ENCODE measurements at regions not wholly inside any gene's neighbourhood (a gene's known extent, or its start where the extent isn't known, plus 50 kb on each side); places are given as distances from the start of the nearest gene placed in this dataset.

GRCh38 chr12:125271892-125272291, 206.7 kb downstream of the AACS start:
- no peak for DNase-seq

DNA sequence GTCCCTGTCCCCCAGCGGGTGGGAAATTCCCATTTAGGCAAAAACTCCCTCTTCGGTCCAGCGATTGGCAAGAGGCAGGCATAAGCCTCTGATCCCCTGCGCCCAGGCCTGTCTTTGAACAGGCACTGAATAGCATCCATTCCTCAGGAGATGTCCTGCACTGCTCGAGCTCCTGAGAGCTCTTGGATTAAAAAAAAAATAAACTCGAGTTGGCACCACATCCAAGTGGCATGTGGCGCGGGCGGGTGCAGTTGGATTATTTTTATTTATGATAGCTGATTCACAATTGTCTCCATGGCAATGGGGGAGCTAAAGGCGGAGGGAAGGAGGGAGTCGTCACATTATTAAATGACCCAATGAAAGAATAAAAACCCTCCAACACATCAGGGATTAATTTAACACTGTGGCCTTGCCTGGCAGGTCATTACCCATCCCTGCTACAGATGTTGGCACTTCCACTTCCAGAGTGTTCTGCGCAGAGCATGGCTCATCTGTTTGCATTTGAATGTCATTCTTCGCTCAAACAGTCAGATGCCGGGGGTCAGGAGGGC, 207.2 kb downstream of the AACS start:
- DNase-seq = no peak

- DNase-seq = no peak
Measured at GRCh38 chr12:125276567-125276966, 211.3 kb downstream of the AACS start.

DNA sequence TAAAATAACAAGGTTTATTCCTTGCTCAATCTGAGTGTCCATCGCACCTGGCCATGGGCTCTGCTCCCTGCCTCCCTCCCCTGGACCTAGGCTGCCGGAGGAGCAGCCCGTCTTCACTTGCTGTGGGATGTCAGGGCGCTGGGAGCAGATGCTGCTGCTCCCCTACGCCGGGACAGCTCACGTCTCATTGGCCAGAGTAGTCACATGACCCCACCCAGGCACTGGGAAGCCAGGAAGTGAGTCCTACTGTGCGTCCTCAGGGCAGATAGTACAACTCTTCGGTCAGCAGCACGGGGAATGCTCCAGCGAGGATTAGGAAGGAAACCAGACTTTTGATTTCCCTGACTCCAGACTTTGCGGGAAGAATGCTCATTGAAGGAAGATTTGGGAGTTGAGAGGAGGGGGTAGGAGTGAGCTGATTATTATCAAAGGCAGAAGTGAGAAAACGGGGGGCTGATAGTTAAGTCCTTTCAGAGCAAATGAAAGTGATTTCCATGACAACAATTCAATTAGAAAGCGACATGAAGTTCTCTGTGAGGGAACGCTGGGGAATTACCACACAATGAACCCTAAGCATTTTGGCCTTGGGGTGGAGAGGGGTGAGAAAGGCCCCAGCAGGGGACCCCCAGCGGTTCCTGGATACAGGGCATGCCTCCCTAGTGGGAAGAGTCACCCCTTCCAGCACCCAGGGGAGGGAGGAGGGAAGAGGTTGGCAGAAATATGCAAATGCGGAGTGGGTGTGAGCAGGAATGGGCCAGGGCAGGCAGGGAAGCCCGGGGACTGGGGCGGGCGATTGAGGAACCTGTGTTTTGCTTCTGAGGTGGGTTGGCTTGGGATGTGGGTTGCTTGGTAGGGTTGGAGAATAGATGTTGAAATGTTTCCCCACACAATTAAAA, 215.5 kb downstream of the AACS start:
- no peak for DNase-seq

GRCh38 chr12:125282921-125283320, 217.7 kb downstream of the AACS start:
- DNase-seq = no peak

DNA sequence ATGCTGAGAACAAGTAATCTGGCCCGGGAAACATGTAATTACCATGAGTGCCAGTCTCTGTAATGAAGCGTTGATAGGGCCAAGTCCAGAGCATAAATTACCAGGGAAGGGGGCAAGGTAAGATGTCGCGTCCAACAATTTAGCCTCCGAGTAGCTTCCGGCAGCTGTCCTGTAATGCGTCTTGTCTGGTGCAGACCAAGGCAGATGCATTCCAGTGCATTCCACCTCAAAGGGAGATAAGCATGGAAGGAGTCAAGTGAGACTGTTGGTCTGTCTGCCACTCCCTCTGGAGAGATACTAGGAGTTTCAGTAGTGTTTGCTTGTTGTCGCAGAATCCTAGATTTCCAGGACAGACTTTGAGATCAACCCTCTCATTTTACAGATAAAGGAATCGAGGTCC, 218.3 kb downstream of the AACS start:
- DNase-seq = no peak

DNA sequence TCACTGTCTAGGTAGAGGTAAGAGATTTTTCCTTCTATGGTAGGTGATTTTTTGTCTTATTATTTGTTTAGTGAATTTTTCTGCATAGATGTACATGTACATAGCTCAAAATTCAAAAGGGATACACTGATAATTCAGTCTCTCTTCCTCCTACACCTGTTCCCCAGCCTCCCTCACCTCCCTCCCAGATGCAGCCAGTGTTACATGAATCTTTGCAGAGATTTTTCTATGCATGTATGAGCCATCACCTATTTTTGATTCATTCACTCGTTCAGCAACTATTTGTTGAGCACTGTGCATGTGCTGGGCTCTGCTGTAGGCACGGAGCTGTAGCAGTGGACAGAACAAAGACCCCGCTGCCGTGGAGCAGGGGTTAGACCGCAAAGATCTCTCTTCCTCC, 218.9 kb downstream of the AACS start:
- DNase-seq = no peak

DNA sequence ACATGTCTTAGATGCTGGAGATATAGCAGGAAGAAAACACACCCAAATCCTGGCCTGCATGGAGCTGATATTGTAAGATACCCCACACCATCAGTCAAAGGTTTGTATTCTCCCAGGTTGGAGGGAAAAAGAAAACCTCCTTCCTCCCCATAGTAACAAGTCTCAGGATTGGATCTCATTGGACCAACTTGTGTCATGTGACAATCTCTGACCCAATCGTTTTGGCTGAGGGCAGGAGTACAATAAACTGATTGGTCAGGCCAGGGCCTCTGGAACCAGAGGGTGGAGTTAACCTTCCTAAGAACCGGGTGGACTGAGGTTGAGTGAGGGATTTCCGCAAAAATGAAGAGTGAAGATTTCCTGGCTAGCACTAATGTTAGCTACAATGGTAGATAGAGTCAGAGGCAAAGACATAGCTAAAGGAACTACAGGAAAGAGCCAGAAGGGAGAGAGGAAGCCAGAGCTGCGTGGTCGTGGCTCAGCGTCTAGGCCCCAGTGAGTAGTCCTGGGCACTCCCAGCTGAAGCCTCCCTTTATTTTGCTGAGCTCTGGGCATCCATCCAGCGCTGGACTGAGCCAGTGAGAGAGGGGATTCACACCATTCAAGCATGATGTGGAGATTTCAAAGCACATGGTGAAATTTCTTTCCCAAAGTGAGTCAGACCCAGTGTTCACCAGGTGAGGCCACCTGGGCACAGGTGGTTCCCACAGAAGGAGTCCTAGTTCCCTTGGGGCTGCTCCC, 219.9 kb downstream of the AACS start:
- DNase-seq = no peak

GRCh38 chr12:125286005-125286727, 220.9 kb downstream of the AACS start:
- DNase-seq = no peak

GRCh38 chr12:125287155-125287847, 222.1 kb downstream of the AACS start:
- no peak for DNase-seq

GRCh38 chr12:125288931-125289928, 224.0 kb downstream of the AACS start:
- DNase-seq = no peak

- no peak for DNase-seq
Measured at GRCh38 chr12:125289970-125290369, 224.7 kb downstream of the AACS start.

- no peak for DNase-seq
Measured at GRCh38 chr12:125292700-125293099, 227.5 kb downstream of the AACS start.

DNA sequence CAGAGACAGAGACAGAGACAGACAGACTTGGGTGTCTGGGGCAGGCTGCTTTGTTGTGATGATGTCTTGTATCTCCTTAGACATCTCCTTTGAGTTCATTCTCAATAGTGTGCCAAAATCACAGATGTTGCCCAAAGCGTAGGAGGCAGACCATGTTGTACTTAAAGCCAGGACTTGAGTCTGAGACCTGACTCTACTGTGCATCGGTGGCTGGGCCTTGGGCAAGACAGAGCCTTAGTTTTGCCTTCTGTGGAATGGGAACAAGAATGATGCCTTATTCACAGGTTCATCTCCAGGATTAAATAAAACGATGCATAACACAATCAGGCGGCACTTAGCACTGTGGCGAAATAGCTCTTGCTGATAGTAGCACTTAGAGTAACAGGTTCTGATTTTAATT, 230.3 kb downstream of the AACS start:
- DNase-seq = no peak

- DNase-seq = no peak
Measured at GRCh38 chr12:125296701-125297100, 231.5 kb downstream of the AACS start.

DNA sequence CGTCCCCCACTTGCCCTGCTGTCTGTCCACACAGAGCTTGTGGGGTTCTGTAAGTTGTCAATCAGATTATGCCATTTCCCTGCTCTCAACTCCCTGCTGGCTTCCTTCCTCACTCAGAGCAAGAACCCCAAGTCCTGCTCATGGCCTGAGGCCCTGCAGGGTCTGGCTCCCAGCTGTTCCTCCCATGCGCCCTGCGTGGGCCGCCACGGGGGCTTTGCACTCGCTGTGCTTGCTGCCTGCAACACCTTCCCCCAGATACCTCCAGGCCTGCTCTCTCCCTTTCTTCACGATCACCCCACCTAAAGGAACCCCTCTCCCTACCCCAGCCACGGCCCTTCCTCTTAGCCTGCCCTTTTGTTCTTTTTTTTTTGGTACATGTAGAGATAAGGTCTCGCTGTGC, 234.6 kb downstream of the AACS start:
- no peak for DNase-seq

DNA sequence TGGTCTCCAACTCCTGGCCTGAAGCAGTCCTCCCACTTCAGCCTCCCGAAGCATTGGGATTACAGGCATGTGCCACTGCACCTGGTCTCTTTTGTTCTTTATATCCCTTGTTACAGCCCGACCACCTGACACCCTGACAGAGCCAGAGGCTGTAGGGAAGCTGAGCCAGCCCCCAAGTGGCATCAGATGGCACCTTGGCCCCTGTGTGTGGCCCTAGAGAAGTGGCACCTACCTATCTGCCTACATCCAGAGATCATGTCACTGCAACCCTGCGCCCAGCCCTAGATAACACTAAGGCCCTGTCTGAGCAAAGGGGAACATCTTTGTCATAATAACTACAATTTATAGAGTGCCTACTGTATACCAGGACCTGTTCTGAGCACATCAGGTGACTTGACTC, 235.0 kb downstream of the AACS start:
- DNase-seq = no peak

- no peak for DNase-seq
Measured at GRCh38 chr12:125303337-125303736, 238.1 kb downstream of the AACS start.

- no peak for DNase-seq
Measured at GRCh38 chr12:125304029-125304428, 238.8 kb downstream of the AACS start.

DNA sequence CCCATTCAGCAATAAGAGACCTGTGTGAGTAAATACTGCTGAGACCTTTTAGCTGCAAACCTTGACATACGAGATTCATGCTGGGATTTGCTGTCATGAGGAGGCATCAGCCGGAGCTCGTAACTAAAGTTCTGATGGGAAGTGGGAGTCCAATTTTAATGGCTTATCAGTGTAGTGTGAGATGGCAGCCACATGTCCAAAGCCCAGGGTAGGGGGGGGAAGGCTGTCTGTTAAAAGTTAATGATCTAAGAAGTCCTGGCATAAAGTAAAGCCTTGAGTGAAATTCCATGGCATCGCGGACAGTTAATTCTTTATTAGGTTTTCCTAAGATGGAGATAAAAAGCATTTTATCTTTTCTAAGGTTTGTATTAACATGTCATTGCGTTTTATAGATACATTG, 240.0 kb downstream of the AACS start:
- DNase-seq = peak; percentile 54

- DNase-seq = no peak
Measured at GRCh38 chr12:125310461-125310860, 245.2 kb downstream of the AACS start.

All from left kidney (tissue), 1 donor.